Spinal cord (tissue), 9 donors: ENCODE measurements at regions not wholly inside any gene's neighbourhood (a gene's known extent, or its start where the extent isn't known, plus 50 kb on each side); places are given as distances from the start of the nearest gene placed in this dataset.
"Not testable (repeated sequence)": the region's sequence is repeated elsewhere in the genome, so short reads cannot be mapped to it uniquely, and the experiment has no call there.

ENCODE experiments used
- DNase-seq, 6 donors: peaks; one replicate each; pipeline versions ENCODE4 v3.0.0 to v3.0.0-alpha.2; 2013 to 2015; ENCODE audit warnings: low spot score in 6 of 6, low read depth in 4 of 6
- H3K27ac ChIP-seq: one replicate; pipeline ENCODE4 v1.5.1; 2013; ENCODE audit warnings: low read depth, low read length, control low read depth
- H3K27me3 ChIP-seq: one replicate; pipeline ENCODE4 v1.6.1; 2013; ENCODE audit warnings: low read length; ENCODE audit not compliant: control insufficient read depth, insufficient read depth
- H3K36me3 ChIP-seq: one replicate; pipeline ENCODE4 v1.6.1; 2013; ENCODE audit warnings: low read length; ENCODE audit not compliant: control insufficient read depth, insufficient read depth
- H3K4me1 ChIP-seq: one replicate; pipeline ENCODE4 v1.6.1; 2013; ENCODE audit warnings: low read length; ENCODE audit not compliant: control insufficient read depth, insufficient read depth
- H3K4me3 ChIP-seq: one replicate; pipeline ENCODE4 v1.5.1; 2013; ENCODE audit warnings: low read depth, low read length, control low read depth
- H3K9me3 ChIP-seq: one replicate; pipeline ENCODE4 v1.6.1; 2013; ENCODE audit warnings: low read length; ENCODE audit not compliant: control insufficient read depth, insufficient read depth
- WGBS: methylation state at CpG from one replicate; pipeline ENCODE4 v1.1.5; 2013; ENCODE audit warnings: missing lambda C conversion rate; ENCODE audit not compliant: insufficient coverage; 5-methylcytosine and 5-hydroxymethylcytosine counted together
- donor health status: healthy.

GRCh38 chr4:13992975-13993520 is 365.5 kb upstream of the BOD1L1 start:
- WGBS, result no CpG with 5 or more reads among the region's 1 CpG
- DNase-seq, result no peak
- Histone ChIP-seq H3K27ac (no peak overlapping the region), H3K27me3 (no peaks in the 10 kb centered on the region), H3K36me3 (no peaks in the 10 kb centered on the region), H3K4me1 (peaks cover 8% of the 10 kb centered on the region), H3K4me3 (no peak overlapping the region), H3K9me3 (no peaks in the 10 kb centered on the region)

GRCh38 chr4:13994016-13994415 is 366.5 kb upstream of the BOD1L1 start:
- H3K4me1 ChIP-seq, result peaks cover 5% of the 10 kb centered on the region
- no peaks in the 10 kb centered on the region for H3K9me3 ChIP-seq
- no peaks in the 10 kb centered on the region for H3K36me3 ChIP-seq
- no peak overlapping the region for H3K27ac ChIP-seq
- DNase-seq, result no peak
- no peak overlapping the region for H3K4me3 ChIP-seq
- no peaks in the 10 kb centered on the region for H3K27me3 ChIP-seq
- WGBS, result no CpG with 5 or more reads among the region's 2 CpGs

- Histone ChIP-seq H3K9me3 (peaks cover 2% of the 10 kb centered on the region), H3K27ac (no peak overlapping the region), H3K4me1 (no peaks in the 10 kb centered on the region), H3K4me3 (no peak overlapping the region), H3K36me3 (no peaks in the 10 kb centered on the region), H3K27me3 (no peaks in the 10 kb centered on the region)
- peak in 1 of 6 donors; percentile 85 for DNase-seq
- 69% methylated on average over 2 of the region's 3 CpGs for WGBS
Observed at GRCh38 chr4:13998850-13999445, 371.4 kb upstream of the BOD1L1 start.

GRCh38 chr4:14000091-14000814 is 372.7 kb upstream of the BOD1L1 start:
- Histone ChIP-seq H3K36me3 (no peaks in the 10 kb centered on the region), H3K4me1 (no peaks in the 10 kb centered on the region), H3K27me3 (no peaks in the 10 kb centered on the region), H3K27ac (no peak overlapping the region), H3K9me3 (peaks cover 2% of the 10 kb centered on the region), H3K4me3 (no peak overlapping the region)
- no peak for DNase-seq
- WGBS, result no CpG with 5 or more reads among the region's 2 CpGs

DNA sequence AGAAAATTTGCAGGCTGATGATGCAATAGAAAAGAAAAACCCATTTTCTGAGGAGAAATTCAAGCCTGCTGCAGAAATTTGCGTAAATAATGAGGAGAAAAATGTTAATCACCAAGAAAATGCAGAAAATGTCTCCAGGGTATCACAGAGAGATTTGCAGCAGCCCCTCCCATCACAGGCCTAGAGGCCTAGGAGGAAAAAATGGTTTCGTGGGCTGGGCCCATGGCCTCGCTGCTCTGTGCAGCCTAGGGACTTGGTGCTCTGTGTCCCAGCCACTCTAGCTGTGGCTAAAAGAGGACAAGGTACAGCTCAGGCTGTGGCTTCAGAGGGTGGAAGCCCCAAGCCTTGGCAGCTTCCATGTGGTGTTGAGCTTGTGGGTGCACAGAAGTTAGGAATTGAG is 374.8 kb upstream of the BOD1L1 start:
- not testable (repeated sequence) for H3K9me3 ChIP-seq, H3K4me1 ChIP-seq, H3K27me3 ChIP-seq, DNase-seq, H3K4me3 ChIP-seq, H3K36me3 ChIP-seq, H3K27ac ChIP-seq
- 87% methylated on average over 3 of the region's 3 CpGs for WGBS

DNA sequence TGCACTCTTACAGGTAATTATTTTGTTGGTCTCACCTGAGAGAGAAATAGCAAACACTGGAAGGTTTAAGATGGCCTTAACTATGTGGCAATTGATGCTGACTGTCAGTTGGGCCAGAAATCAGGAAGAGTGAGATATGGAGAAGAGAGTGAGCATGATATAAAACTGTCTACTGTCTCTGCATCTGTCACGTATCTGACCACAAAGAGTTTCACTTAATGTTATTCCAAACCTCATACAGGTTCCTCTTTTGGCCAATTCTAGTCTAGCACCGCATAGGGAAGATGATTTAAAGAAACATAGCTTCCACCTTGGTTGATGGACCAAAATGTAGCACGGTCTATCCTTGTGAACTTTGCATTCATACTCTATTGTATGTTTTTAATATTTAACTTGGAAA is 381.0 kb upstream of the BOD1L1 start:
- Histone ChIP-seq H3K27ac (no peak overlapping the region), H3K27me3 (no peaks in the 10 kb centered on the region), H3K4me3 (no peak overlapping the region), H3K9me3 (no peaks in the 10 kb centered on the region), H3K4me1 (no peaks in the 10 kb centered on the region), H3K36me3 (no peaks in the 10 kb centered on the region)
- no peak for DNase-seq
- no CpG with 5 or more reads among the region's 3 CpGs for WGBS

GRCh38 chr4:14018191-14018853 is 390.8 kb upstream of the BOD1L1 start:
- WGBS, result 85% methylated on average over 4 of the region's 5 CpGs
- Histone ChIP-seq H3K4me1 (no peaks in the 10 kb centered on the region), H3K4me3 (no peak overlapping the region), H3K36me3 (no peaks in the 10 kb centered on the region), H3K27ac (no peak overlapping the region), H3K9me3 (peaks cover 6% of the 10 kb centered on the region), H3K27me3 (no peaks in the 10 kb centered on the region)
- no peak for DNase-seq

DNA sequence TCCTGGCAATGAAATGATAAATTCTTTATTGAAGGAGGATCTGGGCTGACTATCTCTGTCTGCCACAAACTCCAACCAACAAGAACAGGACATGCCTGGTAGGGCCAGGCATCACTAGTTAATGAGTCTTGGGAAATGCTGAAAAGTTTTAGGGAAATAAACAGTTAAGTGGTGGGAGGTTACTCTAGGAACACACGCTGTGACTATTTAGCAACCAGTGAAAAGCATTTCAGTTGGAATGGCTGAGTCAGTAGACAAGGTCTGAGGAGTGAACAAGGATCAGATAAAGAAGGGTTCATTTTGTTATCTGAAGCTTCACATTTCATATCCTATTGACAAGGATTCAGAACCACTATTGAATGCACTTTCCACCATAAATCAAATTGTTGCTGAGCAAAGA is 394.9 kb upstream of the BOD1L1 start:
- no peaks in the 10 kb centered on the region for H3K27me3 ChIP-seq
- WGBS, result 43% methylated on average over 1 of the region's 1 CpG
- no peak overlapping the region for H3K4me3 ChIP-seq
- no peak overlapping the region for H3K27ac ChIP-seq
- H3K36me3 ChIP-seq, result no peaks in the 10 kb centered on the region
- no peaks in the 10 kb centered on the region for H3K9me3 ChIP-seq
- H3K4me1 ChIP-seq, result no peaks in the 10 kb centered on the region
- no peak for DNase-seq

- Histone ChIP-seq H3K27ac (no peak overlapping the region), H3K9me3 (no peaks in the 10 kb centered on the region), H3K4me1 (no peaks in the 10 kb centered on the region), H3K36me3 (no peaks in the 10 kb centered on the region), H3K4me3 (no peak overlapping the region), H3K27me3 (no peaks in the 10 kb centered on the region)
- no peak for DNase-seq
- WGBS, result 100% methylated on average over 3 of the region's 3 CpGs
Observed at GRCh38 chr4:14023036-14023435, 395.5 kb upstream of the BOD1L1 start.
